ENCODE measurements at regions not wholly inside any gene's neighbourhood (a gene's known extent, or its start where the extent isn't known, plus 50 kb on each side); places are given as distances from the start of the nearest gene placed in this dataset.
"Not testable (repeated sequence)": the region's sequence is repeated elsewhere in the genome, so short reads cannot be mapped to it uniquely, and the experiment has no call there.

DNA sequence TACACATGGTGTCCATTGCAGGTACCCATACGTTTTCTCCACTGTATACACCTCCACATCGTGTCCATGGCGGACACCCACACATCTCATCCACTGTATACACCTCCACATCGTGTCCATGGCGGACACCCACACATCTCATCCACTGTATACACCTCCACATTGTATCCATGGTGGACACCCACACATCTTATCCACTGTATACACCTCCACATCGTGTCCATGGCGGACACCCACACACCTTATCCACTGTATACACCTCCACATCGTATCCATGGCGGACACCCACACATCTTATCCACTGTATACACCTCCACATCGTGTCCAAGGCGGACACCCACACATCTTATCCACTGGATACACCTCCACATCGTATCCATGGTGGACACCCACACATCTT lies 50.4 kb upstream of the TTC34 start:
- not testable (repeated sequence) for ATAC-seq

DNA sequence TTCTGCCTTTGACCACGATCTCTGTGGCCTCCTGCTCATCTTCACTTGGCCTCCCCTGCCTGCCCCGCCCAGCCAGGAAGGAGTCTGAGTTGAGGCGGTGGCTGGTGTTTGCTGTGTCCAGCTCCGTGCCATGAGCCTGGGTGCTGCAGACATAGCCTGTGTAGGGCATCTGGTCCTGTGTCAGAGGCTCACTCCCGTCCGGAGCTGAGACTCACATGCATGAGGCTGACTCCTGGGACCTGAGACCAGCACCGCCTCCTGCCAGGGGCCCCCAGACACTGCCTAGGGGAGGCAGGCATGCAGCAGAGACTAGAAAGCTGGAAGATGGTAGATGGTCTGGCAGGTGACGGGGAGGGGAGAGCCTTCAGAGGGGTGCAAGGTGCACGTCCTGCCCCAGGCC lies 52.2 kb upstream of the TTC34 start:
- ATAC-seq: no peak

DNA sequence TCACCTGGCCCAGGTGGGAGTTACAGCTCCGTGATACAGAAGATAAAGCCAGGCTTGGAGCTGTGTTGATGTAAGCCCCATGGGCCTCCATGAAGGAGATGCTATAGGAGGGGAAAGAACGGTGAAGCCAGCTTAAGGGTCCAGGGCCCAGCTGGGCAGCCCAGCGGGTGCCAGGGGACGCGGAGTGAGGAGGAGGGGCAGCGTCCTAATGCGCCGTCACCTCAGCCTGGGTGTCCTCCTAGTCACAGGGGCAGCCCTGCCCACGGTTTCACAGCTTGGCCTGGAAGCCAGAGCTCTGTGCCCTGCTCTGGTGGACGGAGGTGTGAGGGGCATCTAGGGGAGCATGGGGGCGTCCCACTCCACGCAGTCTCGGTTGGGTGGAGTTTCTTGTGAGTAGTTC lies 52.7 kb upstream of the TTC34 start:
- ATAC-seq: no peak

DNA sequence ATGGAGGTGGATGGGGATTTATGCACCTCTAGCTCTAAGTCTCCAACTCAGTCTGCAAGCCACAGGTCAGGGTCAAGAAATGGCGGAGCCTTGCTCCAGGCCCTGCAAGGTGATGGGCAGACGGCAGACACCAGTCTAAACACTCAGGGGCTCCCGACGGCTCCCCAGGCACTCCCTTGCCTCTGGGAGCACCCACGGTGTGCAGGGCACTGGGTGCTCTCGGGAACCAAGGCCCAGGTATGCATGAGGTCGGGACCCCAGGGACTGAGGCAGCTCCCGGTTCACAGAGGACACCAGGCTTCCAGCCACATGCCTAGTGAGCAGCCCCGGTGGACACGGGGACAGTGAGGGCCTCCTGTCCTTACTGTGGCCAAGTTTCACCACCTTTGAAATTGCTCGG lies 53.1 kb upstream of the TTC34 start:
- no peak for ATAC-seq

DNA sequence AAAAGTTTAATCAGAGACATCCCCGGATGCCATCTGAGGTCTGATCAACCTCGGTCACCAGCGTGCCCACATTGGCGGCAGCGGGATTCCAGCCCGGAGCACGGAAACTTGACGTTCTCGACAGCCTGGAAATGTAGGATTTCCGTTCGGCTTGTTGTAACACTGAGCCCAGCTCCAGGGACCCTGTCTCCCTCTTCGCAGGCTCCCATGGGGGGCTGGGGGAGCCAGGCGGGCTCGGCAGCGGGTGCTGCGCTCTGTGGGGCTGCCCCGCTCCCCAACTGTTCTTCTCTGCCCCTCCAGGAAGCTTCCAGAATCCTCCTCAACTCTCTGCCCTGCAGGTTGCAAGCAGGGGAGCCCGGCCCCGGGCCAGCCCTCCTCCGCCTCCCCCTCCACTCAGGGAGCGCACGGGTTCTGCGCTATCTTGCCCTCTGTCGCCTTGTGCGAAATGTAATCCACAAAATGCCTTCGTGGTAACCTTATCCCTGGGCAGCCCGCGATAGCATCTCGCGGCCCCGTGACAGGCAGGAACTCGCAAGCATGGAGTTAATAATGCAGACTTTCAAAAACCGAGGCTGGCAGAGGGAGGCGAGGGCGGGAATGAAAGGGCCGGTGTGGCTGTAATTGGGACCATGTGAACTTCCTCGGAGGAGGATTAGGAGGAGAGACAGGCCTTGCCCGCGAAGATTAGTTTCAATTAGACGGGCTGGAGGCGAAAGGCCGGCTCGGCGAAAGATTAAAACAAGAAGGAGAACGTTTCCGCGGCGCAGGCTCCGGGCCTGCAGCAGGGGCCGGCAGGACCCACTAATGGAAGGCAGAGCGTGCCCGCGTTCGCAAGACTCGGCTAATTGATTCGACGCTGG lies 53.9 kb upstream of the TTC34 start:
- ATAC-seq: no peak

DNA sequence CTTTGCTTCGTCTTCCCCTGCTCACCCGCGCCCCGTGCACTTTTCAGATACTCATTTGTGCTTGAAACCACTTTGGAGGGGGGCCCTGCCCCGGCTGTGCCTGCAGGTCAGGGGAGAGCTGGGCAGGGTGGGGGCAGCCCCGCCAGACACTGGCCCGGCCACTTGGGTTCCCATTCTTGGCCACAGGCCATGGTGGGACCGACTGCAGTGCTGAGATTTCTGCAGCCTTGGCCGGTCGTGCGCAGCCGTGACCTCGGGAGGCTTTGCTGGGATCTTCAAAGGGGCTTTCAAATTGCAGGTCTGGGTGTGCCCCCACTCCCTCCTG lies 54.5 kb upstream of the TTC34 start:
- no peak for ATAC-seq

DNA sequence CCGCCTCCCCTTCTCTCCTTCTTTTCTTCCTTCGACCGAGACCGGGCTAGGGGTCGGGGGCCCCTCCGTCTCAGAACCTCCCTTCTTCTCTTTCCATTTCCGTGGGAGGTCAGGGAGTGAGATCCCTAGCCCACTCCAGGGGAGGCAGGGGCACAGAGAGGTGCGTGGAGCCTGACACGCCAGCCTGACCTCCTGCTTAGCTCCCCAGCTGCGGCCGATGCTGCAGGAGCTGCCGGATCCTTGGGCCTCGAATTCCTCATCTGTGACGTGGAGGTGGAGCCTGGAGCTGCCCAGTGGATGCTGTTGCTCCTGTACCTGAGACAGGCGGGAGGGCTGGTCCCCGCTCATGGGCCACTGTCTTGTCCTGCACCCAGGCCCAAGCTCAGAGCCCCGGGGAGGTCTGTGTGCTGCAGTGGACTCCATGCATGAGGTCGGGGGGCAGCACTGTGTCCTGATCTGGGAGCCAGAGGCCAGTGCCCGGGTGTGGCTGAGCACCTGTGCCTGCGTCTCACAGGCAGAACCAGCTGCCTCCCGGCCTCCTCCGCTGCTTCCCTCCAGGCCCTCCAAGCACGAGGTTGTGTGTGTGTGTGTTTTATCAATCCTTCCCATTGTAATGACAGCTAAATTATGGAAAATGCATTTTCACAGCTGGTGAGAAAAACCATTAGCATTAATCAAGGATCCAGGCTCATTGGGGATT lies 55.3 kb upstream of the TTC34 start:
- ATAC-seq: no peak

DNA sequence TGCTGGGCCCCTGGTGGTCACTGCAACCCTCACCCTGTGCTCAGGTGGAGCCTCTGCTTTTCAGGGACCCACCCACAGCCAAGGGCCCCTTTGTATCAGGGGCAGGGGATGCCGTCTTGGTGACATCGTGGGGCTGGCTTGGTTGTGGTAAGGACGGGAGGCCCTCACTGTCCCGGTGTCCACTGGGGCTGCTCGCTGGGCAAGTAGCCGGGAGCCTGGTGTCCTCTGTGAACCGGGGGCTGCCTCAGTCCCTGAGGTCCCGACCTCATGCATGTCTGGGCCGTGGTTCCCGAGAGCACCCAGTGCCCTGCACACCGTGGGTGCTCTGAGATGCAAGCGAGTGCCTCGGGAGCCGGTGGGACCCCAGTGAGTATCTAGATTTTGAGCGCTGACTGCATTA lies 56.0 kb upstream of the TTC34 start:
- ATAC-seq: no peak

DNA sequence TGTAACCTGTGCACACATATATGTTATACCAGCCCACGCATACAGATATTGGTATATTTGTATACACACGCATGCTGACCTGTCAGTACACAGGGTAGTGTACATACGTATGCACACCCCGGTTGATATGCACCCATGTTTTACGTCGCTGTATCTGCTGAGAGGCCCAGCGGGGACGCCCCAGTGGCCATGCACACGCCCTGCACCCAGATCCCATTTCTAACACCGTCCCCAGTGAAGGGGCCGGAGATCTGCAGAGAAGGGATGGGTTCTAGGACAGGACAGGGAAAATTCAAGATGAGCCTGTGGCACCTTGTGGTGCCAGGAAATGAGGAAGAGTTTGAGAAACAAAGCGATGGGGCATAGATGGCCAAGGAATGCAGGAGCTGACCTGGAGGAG lies 57.2 kb upstream of the TTC34 start:
- ATAC-seq: no peak

DNA sequence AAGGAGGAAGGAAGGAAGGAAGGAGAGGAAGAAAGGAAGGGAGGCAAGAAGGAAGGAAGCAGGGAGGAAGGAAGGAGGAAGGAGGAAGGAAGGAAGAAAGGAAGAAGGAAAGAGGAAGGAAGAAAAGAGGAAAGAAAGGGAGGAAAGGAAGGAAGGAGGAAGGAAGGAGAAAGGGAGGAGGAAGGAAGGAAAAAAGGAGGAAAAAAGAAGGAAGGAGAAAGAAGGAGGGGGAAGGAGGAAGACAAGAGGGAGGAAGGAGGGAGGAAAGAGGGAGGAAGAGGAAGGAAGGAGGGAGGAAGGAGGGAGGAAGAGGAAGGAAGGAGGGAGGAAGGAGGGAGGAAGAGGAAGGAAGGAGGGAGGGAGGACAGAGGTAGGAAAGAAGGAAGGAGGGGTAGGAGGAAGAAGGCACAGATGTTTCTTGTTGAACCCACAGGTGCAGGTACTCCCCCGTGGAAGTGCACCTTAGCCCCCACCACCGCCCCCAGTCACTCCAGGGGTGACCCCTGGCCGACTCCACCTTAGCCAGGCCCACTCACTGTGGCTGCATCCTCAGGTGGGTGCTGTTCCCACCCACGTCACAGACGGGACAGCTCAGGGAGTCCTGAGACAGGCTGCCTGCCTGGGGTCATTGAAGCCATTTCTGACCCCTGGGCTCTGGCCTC lies 57.9 kb upstream of the TTC34 start:
- no peak for ATAC-seq

DNA sequence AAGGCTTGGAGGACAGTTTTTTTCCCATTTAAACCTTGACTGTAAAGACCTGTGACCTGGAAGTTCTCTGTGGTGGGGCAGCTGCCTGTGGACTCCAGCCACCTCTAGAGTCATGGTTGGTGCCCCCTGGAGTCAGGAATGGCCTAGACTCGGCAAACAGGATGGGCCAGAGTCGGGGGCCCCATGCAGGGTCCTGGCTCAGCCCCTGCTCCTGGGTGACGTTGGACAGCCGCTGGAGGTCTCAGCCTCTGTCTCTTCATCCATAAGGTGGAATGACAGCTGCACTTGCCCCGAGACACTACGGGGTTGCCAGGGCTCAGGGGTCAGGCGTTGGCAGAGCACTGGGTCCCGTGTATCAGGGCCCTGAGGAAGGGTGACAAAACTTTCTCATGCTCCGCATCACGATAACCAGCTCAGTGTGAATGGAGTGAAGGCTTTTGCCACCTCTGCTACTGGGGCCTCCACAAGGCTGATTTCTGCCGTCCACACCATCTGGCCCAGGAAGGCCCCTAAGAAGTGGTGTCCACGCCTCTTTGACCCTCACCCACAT lies 58.5 kb upstream of the TTC34 start:
- ATAC-seq: no peak

DNA sequence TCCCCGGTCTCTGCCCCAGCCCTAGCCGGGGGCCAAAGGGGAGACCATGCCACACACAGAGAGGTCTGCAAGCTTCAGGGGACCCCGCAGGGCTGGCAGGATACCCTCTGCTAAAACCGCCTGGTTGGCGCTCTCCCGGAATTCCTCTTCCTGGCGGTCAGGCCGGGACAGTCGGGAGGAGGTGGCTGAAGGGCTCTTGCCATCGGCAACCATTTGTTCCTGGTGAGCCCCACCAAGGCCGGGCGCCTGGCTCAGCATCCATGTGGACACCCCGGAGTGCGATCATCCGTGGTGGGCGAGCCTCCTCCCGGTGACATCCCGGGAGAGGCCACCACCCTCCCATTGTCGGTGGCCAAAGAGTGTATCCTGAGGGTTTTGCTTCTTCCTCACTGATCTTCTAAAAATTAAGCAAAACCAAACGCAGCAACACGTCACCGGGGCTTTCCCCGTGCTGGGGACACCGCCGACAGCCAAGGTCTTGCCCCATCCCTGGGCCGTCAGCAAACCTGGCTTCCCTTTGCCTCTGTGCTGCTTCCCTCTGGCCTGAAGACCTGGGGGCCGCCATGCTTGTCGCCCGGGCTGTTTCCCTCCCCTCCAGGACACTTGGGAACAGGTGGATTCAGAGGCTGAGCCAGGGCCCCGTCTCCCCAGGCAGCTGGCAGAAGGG lies 59.1 kb upstream of the TTC34 start:
- ATAC-seq: no peak

DNA sequence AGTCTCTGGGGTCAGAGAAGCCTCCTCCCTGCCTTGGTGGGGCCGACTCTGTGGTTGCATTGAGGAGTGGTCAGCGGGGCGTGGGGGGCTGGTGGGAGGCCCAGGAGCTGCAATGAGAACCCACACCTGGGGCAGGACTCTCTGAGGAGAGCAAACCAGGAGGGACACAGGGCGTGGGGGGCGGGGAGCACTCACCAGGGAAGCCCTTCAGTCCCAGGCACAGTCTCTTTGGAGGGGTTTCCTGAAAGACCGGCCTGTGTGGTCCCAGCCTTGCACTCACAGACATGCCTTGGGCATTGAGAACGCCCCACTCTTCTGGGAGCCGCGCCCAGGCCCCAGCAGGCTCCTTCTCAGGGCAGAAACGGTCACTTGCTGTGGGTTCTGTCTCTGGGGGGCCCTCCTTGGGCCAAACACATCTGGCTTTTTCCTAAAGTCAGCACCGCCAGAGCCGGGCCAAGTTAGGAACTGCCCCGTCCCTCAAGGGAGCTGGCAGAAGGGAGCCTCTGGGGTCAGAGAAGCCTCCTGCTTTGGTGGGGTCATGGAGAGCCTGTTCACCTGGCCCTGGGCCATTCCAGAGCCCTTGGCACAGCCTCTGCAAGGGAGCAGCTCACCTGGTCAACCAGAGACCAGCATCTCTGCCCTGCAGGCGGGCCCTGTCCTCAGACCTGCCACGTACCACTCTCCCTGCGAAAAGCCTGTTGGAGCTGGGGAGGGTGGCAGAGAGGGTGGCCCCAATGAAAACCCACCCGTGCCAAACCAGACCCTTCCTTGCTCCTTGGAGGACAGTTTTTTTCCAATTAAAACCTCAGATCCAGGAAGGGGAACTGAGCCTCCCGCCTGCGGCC lies 59.9 kb upstream of the TTC34 start:
- no peak for ATAC-seq

DNA sequence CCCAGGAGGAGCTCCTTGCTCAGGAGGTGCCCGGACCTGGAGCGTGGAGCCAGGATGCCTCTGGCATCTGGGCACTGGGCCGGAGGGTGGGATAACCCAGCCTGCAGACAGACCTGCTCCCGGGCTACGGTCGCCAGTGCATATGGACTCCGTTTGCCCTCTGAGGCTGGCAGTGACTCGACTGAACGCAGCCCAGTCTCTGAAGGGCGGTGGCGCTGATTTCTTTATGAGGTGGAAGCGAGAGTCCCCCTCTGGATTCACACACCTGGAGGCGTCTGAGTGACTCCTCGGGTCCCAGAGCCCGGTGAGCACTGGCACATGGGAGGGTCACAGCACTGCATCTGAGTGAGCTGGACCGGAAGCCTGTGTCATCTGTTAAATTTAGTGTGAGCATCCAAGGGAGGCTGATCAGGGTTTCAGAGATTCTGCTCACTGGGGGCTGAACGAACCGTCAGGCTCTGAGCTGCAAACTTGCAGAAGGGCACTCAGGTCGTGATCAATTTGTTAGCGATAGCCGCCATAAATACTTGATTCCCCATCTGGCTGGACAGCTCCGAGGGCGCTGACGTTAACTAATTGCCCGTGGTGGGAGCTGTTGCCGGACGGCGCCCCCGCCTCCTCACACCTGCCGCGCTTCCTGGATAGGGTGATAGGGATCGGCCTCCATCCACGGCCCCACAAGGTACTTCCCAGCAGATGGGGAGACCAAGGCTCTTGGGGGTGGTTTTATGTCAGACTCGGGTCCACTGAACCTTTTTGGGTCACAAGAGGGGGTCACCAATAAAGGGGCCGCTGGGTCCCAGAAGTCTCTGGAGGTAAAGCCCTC lies 60.7 kb upstream of the TTC34 start:
- no peak for ATAC-seq

DNA sequence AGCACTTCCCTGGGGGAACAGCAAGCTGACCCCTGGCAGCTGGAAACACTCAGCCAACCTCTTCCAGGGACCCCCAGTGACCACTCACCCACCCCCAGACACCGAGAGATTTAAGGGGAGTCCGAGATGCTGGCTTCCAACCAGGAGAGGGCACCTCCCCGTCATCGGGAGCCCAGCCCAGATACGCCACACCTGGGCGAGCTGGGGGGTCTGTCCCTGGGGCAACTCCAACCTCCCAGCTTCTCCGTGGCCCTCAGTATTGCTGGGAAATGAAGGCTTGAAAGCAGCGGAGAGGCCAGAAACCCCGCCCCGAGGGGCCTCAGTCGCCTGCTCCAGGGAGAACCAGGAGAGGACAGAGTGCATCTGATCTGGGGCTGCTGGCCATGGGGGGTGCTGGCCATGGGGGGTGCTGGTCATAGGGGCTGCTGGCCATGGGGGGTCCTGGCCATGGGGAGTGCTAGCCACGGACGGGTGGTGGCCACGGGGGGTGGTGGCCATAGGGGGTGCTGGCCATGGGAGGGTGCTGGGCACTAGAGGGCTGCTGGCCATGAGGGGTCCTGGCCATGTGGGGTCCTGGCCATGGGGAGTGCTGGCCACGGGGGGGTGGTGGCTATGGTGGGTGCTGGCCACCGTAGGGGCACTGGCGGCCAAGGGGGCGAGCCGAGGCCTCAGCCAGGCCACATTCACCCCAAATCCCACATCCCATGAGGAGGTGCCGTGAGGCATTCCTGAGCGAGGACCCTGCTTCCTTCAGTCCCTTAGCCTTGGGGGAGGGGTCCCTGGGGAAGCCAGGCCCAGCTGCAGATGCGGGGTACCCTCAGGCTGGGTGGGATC lies 61.5 kb upstream of the TTC34 start:
- ATAC-seq: no peak

DNA sequence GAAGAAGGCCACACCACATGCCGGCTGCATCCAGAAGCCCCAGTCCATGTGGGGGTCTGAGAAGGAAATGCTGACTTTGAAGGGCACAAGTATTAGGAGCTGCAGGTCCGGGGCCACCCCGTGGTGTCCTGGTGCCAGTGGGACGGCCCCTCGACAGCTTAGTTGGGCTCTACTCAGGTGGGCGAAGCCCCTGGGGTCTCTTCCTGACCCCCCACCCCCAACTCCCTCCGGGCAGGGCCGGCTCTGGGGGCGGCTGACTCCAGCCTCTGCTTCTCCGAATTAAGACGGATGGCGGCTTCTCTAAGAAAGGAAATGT lies 62.1 kb upstream of the TTC34 start:
- ATAC-seq: no peak

DNA sequence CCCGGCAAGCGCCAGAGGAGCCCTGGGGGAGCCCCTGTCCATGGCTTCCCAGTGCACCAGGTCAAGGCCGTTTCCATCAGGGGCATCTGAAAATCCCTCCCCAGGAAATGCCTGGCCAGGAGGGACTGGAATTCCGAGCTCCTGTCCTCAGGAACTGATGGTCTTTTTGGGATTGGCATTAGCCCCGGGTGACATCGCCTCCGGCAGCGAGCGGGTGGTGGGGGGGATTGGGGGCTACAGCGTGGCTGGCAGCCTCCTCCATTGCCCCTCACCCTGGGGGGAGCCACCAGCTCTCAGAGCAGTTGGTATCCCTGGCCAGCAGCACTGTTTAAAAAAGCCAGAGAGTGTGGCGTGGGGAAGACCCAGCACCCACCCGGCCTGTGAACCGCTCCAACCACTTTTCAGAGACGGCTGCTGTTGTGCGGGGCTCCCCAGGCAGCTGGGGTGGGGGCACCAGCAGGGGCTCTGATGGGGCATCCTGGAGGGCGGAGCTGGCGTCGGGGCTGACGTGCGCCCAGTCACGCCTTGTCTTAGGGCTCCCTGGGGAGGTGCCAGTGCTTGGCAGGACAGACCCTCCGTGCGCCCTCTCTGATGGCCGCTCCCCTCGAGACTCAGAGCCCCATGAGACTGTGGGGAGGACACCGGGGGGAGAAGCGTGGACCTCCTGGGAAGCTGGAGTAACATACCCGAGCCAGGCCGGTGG lies 62.9 kb upstream of the TTC34 start:
- no peak for ATAC-seq

DNA sequence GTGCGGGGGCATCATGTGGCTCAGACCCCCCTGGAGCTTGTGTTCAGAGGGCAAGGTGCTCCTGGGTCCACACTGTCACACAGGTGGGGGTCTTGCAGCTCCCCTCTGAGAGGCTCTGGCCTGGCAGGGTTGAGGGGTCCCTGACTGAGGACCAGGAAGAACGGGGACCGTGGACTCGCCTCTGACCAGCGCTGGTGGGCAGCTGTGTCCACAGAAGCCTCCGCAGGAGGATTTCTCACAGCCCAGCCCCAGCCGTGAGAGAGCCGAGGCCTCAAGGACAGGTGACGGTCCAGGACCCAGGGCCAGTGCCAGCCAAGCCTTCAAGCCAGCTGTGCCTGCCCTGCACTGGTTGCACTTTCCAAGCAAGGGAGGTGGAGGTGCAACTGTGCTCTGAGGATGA lies 63.5 kb upstream of the TTC34 start:
- no peak for ATAC-seq

DNA sequence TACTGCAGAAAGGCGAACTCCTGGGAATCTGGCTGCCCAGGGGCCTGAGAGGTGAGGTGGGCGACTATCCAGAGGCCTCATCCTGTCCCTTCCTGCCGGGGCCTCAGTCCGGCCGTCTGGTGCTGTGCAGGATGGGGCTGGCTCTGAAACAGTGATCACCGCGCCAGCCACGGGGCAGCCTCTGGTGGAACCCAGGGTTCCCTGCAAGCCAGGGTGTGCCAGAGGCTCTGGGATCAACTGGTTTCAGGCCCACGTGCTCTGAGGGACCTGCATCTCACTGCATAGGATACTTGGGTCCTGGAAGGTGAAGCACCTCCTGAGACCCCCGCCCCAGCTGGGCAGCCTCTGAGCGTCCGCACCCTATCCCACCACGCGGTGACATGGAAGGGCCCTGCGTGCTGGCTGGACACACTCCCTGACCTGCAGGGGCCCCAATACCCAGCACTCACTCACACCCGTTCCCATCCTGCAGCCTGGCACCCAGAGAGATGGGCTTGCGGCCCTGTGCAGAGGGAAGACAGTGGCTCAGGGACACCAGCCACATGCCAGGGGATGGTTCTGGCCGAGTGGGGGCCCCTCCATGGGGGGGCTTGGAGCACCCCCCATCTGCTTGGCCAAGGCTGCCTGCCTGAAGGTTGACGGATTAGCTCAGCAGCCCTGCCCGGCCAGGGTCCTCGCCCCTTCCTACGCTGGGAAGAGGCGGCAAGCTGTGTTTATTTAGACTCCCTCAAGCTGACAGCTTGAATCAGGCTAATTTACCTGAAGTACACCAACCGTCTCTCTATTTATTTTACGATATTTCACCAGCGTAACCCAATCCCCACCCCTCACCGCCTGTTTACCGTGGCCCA lies 64.3 kb upstream of the TTC34 start:
- no peak for ATAC-seq

Measured in activated CD4-positive, CD25-positive, alpha-beta regulatory T cell treated with anti-CD3 and anti-CD28 coated beads, Interleukin-2, amount 50 U/mL, for 24 hours (primary cell).